NCI-H1092 (cell line): ENCODE measurements at regions not wholly inside any gene's neighbourhood (a gene's known extent, or its start where the extent isn't known, plus 50 kb on each side); places are given as distances from the start of the nearest gene placed in this dataset.
"Not testable (repeated sequence)": the region's sequence is repeated elsewhere in the genome, so short reads cannot be mapped to it uniquely, and the experiment has no call there.

Source experiments
- DNase-seq: peaks from one replicate; lab custom pipeline; 2025; lab: John Stamatoyannopoulos, UW

DNA sequence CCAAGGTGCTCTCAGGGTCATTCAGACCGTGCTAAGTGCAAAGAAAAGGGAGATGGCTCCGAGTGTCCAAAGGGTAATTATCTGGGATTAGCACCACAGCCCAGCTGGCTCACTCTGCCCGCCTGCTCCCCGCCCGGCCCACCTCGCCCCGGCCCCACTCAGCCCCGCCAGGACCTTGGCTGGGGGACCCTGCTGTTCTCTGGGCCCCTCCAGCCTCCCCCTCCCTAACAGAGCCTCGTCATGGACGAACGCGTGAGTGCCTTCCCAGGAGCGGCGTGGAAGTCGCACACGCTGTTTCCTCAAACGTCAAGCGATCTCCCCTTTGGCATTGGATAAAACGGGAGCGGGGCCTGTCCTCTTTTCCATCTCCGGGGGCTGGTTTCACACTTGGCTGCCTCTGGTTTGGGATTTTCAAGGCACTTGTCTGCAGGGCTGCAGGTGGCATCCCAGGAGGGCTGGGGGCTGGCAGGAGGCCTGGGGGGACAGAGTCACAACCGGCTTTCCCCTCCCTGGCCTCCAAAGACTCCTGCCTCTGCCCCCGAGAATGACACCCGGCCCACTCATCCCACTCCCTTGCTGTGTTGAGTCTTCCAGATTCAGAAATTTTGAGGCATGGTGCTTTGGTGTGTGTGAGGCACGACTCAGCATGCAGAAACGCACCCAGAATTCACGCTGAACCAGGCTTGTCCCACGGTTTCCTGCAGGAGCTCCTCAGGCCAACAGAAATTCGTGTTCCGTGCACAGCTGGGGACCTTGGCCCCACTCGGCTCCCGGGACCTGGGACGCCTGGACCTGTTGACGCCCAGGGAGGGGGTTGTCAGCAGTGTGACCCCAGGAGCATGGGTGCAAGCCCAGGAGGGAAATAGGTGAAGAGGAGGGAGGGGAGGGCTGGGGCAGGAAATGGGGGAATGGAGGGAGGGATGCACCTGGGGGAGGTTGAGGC lies 110.0 kb downstream of the PDGFA start:
- DNase-seq, result no peak

DNA sequence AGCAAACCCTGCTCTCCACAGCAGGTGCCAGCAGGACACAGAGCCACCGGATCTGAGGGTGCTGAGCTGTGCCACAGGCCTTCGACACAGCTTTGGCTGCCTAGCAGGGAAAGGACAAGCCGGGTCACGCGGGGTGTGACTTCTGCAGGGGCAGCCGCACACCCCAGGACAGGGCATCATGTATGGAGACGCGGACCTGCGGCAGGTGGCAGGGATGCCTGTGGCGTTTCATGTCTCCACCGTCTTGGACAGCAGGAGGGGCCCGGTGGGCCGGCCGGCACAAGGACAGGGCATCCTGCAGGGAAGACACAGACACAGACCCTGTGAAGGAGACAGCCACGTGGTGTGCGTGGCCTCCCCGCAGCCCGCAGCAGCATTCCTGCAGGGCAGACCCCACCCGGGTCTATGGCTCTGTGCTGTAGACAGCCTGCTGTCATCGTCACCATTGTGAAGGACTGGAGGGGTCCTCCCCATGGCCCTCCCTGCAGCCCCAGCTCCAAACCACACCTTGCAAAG lies 109.2 kb downstream of the PDGFA start:
- no peak for DNase-seq

DNA sequence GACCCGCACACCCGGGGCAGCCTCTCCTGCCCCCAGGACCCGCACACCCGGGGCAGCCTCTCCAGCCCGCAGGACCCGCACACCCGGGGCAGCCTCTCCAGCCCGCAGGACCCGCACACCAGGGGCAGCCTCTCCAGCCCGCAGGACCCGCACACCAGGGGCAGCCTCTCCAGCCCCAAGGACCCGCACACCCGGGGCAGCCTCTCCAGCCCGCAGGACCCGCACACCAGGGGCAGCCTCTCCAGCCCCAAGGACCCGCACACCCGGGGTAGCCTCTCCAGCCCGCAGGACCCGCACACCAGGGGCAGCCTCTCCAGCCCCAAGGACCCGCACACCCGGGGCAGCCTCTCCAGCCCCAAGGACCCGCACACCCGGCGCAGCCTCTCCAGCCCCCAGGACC lies 108.5 kb downstream of the PDGFA start:
- DNase-seq, result not testable (repeated sequence)

DNA sequence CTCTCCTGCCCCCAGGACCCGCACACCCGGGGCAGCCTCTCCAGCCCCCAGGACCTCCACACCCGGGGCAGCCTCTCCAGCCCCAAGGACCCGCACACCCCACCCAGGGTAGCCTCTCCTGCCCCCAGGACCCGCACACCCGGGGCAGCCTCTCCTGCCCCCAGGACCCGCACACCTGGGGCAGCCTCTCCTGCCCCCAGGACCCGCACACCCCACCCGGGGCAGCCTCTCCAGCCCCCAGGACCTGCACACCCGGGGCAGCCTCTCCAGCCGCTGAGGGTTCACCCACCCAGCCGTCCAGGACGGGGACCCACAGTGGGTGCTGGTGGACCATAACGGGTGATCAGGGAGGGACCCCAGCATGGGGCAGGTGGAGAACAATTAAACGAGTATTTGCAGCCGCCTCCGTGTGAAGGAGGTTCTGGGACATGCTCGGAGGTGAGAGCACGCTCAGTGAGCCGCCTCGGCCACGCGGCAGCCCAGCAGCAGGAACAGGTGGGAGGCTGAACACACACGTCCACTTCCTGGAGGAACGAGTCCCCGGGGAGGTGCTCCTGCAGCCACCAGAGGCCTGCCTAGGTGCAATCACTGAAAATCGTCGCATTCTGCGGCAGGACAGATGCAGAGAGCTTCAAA lies 107.9 kb downstream of the PDGFA start:
- DNase-seq, result no peak

- DNase-seq, result no peak
These were observed 107.3 kb downstream of the PDGFA start for GRCh38 chr7:412313-412710.

- no peak for DNase-seq
These were observed 104.7 kb downstream of the PDGFA start for GRCh38 chr7:414681-415560.

DNA sequence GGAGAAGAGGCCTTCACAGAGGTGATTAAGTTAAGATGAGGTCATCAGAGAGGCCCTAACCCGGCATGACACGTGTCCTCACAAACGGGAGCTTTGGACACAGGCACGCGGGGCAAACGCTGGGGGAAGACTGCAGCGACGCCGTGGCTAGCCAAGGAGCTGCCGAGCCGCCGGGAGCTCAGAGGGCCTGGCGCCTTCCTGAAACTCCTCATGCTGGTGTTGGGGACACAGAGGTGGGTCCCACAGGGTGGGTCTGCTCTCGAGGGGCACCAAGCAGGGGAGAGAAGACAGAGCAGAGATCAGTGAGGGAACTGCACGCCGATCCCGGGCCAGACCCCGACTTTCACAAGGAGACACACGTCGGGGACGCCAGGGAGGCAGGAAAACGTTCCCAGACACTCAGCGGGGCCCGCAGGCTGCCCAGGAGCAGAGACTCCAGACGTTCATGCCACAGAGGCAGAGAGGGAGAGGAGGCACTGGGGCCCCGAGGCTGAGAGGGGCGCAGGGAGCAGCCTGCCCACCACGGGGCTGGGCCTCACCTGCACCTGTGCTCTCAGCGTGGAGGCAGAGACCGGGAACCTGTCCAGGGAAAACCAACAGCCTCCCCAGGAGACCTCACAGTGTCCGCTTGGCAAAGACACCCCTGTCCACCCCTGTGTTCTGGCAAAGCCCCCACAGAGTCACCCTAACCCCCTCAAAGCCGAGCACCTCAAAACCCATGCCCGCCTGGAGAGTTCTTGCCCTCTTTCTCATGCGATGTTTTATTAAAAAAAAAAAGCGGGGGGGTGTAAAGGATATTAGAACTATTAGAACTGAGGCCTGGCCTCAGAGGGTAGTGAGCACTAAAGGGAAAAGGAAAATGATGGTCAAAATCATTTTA lies 103.8 kb downstream of the PDGFA start:
- no peak for DNase-seq

DNA sequence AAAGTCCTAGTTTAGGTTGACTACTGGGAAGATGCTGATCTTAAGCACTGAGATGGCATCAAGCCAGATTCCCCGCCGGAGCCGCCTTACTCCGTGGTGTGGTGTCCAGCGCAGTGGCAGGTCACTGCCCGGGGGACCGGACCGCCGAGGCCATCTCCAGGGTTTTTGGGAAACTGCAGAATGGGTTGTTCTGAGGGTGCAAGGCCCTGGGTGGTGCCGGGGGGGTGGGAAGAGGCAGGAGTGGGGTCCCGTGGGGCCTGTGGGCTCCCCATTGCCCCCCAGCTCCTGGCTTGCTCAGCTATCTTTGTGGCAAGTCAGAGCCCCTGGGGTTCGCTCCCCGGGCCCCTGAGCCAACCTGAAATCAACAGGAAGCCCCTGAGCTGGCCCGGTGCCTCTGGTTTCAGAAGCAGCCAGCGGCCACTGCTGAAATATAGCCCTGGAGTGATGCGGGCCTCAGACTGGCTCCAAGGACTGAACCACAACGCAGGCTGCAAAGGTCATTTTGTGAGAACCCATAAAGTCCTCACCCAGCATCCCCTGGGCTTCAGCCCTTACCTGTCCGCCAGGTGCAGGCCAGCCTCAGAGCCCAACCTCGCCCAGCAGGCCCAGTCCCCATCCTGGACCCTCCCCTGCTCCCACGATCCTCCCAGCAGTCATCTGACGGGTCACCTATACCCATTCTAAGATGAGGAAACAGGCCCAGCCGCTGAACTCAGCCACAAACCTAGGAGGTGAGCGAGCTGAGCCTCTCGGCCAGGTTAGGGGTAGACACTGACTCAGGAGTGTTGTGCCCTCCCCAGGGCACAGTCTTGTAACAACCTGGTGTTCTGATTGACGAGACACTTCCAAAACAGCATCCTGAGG lies 102.7 kb downstream of the PDGFA start:
- no peak for DNase-seq

GRCh38 chr7:417625-417889 lies 102.1 kb downstream of the PDGFA start:
- no peak for DNase-seq

GRCh38 chr7:417973-418601 lies 101.6 kb downstream of the PDGFA start:
- DNase-seq, result no peak

- DNase-seq, result no peak
These were observed 100.9 kb downstream of the PDGFA start for GRCh38 chr7:418636-419280.

DNA sequence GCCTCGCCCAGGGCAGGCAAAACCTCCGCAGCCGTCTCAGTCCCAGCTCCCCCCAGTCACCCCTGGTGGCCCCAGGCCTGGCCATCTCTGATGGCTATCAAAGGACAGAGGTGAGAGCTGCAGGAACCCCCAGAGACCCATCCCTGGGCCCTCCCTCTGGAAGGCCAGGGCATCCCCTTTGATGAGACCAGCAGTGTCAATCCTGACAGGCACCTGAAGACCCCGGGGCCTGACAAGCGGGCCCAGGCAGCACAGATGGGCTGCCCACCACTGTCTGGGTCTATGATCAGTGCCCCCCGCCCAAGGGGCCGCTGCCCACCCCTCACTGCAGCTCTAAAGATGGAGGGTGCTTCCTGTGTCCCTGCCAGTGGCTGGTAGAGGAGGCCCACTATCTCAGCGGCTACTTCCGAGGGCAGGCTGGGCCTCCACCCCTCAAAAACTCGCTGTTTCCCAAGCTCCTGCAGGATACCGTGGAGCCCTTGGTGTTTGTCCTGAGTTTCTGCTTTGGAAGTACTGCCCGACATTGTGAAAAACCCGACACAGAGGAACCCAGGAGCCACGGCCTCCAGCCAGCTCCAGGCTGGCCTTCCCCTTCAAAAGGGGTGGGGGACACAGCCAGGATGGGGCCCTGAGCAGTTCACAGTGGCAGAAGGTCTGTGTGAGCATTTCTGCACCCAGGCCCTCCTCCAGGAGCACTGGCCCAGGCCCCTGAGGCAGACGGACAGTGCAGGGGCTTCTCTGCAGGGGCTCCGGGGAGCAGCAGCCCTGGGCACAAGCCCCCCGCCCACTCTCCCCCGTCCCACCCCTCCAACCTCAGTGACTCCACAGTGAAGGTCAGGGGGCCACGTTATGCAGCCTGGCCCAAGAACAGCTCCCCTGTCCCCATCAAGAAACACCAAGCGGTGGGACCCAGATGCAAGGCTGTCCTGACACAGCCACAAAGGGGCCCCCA lies 99.2 kb downstream of the PDGFA start:
- no peak for DNase-seq

GRCh38 chr7:421136-421991 lies 98.3 kb downstream of the PDGFA start:
- no peak for DNase-seq

- no peak for DNase-seq
These were observed 97.3 kb downstream of the PDGFA start for GRCh38 chr7:422191-422885.

- DNase-seq, result no peak
These were observed 96.8 kb downstream of the PDGFA start for GRCh38 chr7:422886-423225.

DNA sequence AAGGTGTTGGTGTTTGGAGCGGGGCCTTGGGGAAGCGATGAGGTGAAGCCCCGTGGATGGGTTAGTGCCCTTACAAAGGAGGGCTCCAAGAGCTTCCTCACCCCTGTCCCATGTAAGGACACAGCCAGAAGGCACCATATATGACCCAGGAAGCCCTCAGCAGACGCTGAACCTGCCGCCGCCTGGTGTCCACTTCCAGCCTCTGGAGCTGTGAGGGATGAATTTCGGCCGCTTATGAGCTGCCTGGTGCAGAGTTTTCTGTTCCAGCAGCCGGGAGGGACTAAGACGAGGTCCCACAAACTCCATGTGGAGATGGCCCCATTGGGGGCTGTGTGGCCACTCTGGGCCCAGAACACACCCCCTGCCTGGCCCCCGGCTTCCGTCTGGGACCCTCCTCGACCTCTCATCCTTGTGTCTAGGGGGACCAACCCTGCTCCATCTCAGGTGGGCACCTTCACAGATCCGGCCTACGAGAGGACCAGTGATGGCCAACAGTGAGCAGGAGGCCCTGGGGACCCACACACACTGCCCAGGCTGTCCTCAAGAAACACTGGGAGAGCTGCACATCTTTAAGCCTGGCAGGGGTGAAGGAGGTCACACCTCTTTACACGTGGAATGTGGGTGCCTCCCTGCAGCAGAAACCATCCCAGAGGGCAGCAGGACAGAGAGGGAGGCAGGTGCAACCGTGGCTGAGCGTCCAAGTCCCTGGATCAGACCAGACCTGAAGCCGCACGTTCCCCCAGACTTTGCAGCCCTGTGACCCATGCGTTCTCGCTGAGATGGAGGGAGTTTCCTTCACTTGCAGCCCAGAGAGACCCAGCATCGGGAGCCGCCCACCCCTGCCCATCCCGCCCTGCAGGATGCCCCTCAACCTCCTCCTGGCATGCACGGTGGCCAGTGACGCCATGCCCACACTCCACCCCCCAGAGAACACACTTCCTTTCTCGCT lies 96.1 kb downstream of the PDGFA start:
- DNase-seq, result no peak
